Fibroblast of peridontal ligament (primary cell): ENCODE measurements at regions not wholly inside any gene's neighbourhood (a gene's known extent, or its start where the extent isn't known, plus 50 kb on each side); places are given as distances from the start of the nearest gene placed in this dataset.
"Not testable (repeated sequence)": the region's sequence is repeated elsewhere in the genome, so short reads cannot be mapped to it uniquely, and the experiment has no call there.

Source experiments
- DNase-seq: peaks from one replicate; pipeline ENCODE4 v3.0.0-alpha.2; 2010; ENCODE audit errors: extremely low read depth

- no peak for DNase-seq
Measured at GRCh38 chr12:24507827-24508226, 441.1 kb downstream of the BCAT1 start.

- no peak for DNase-seq
Measured at GRCh38 chr12:24505366-24506015, 443.4 kb downstream of the BCAT1 start.

- not testable (repeated sequence) for DNase-seq
Measured at GRCh38 chr12:24503477-24503876, 445.4 kb downstream of the BCAT1 start.

- DNase-seq = peak; percentile 14
Measured at GRCh38 chr12:24500831-24501230, 448.1 kb downstream of the BCAT1 start.

GRCh38 chr12:24500421-24500820 is 448.5 kb downstream of the BCAT1 start:
- peak; percentile 10 for DNase-seq

- DNase-seq = peak; percentile 71
Measured at GRCh38 chr12:24499151-24500146, 449.5 kb downstream of the BCAT1 start.

GRCh38 chr12:24496755-24497154 is 452.1 kb downstream of the BCAT1 start:
- DNase-seq = peak; percentile 10

GRCh38 chr12:24494401-24494800 is 454.5 kb downstream of the BCAT1 start:
- no peak for DNase-seq

GRCh38 chr12:24491968-24492367 is 456.9 kb downstream of the BCAT1 start:
- no peak for DNase-seq

- DNase-seq = no peak
Measured at GRCh38 chr12:24489939-24490338, 459.0 kb downstream of the BCAT1 start.

- no peak for DNase-seq
Measured at GRCh38 chr12:24488906-24489619, 459.8 kb downstream of the BCAT1 start.

GRCh38 chr12:24488091-24488596 is 460.8 kb downstream of the BCAT1 start:
- DNase-seq = peak; percentile 13

GRCh38 chr12:24487606-24488005 is 461.3 kb downstream of the BCAT1 start:
- DNase-seq = no peak

GRCh38 chr12:24483732-24484131 is 465.2 kb downstream of the BCAT1 start:
- no peak for DNase-seq

- DNase-seq = no peak
Measured at GRCh38 chr12:24482882-24483604, 465.9 kb downstream of the BCAT1 start.

- DNase-seq = no peak
Measured at GRCh38 chr12:24482044-24482443, 466.9 kb downstream of the BCAT1 start.

GRCh38 chr12:24480766-24481449 is 468.0 kb downstream of the BCAT1 start:
- DNase-seq = no peak

- DNase-seq = no peak
Measured at GRCh38 chr12:24479131-24479530, 469.8 kb downstream of the BCAT1 start.

GRCh38 chr12:24478254-24478653 is 470.6 kb downstream of the BCAT1 start:
- no peak for DNase-seq

GRCh38 chr12:24476310-24476709 is 472.6 kb downstream of the BCAT1 start:
- DNase-seq = no peak

- no peak for DNase-seq
Measured at GRCh38 chr12:24475337-24475736, 473.6 kb downstream of the BCAT1 start.
